HG03135 (cell line): ENCODE measurements at regions not wholly inside any gene's neighbourhood (a gene's known extent, or its start where the extent isn't known, plus 50 kb on each side); places are given as distances from the start of the nearest gene placed in this dataset.

Source experiments
- ATAC-seq: cut with Tn5 transposase; IDR thresholded peaks from one replicate; pipeline ENCODE4 v1.9.1; 2021; ENCODE audit warnings: mild to moderate bottlenecking, moderate library complexity; ENCODE audit not compliant: unreplicated experiment

- no peak for ATAC-seq
These were observed 301.3 kb upstream of the SKOR2 start for GRCh38 chr18:47552783-47553182.

GRCh38 chr18:47550611-47551010 lies 299.2 kb upstream of the SKOR2 start:
- ATAC-seq: no peak

- ATAC-seq: no peak
These were observed 297.6 kb upstream of the SKOR2 start for GRCh38 chr18:47549021-47549540.

- no peak for ATAC-seq
These were observed 296.2 kb upstream of the SKOR2 start for GRCh38 chr18:47547539-47548202.

- no peak for ATAC-seq
These were observed 294.2 kb upstream of the SKOR2 start for GRCh38 chr18:47545613-47546012.

GRCh38 chr18:47543080-47543479 lies 291.6 kb upstream of the SKOR2 start:
- no peak for ATAC-seq

- ATAC-seq: no peak
These were observed 291.1 kb upstream of the SKOR2 start for GRCh38 chr18:47542551-47542950.

GRCh38 chr18:47531717-47532116 lies 280.3 kb upstream of the SKOR2 start:
- ATAC-seq: no peak

- no peak for ATAC-seq
These were observed 279.2 kb upstream of the SKOR2 start for GRCh38 chr18:47530695-47531094.

- ATAC-seq: no peak
These were observed 276.9 kb upstream of the SKOR2 start for GRCh38 chr18:47528343-47528742.

- ATAC-seq: no peak
These were observed 274.7 kb upstream of the SKOR2 start for GRCh38 chr18:47526147-47526546.

- no peak for ATAC-seq
These were observed 270.9 kb upstream of the SKOR2 start for GRCh38 chr18:47522359-47522758.

- no peak for ATAC-seq
These were observed 268.8 kb upstream of the SKOR2 start for GRCh38 chr18:47520263-47520662.

- ATAC-seq: no peak
These were observed 268.2 kb upstream of the SKOR2 start for GRCh38 chr18:47519706-47520105.

GRCh38 chr18:47519277-47519676 lies 267.8 kb upstream of the SKOR2 start:
- no peak for ATAC-seq

GRCh38 chr18:47513614-47514013 lies 262.2 kb upstream of the SKOR2 start:
- ATAC-seq: no peak

GRCh38 chr18:47512726-47513435 lies 261.4 kb upstream of the SKOR2 start:
- no peak for ATAC-seq

- no peak for ATAC-seq
These were observed 260.6 kb upstream of the SKOR2 start for GRCh38 chr18:47512056-47512455.

- ATAC-seq: no peak
These were observed 259.4 kb upstream of the SKOR2 start for GRCh38 chr18:47510831-47511230.

GRCh38 chr18:47507651-47508050 lies 256.2 kb upstream of the SKOR2 start:
- no peak for ATAC-seq

- ATAC-seq: no peak
These were observed 255.4 kb upstream of the SKOR2 start for GRCh38 chr18:47506897-47507296.

- ATAC-seq: no peak
These were observed 250.5 kb upstream of the SKOR2 start for GRCh38 chr18:47501946-47502345.
